ENCODE measurements at regions not wholly inside any gene's neighbourhood (a gene's known extent, or its start where the extent isn't known, plus 50 kb on each side); places are given as distances from the start of the nearest gene placed in this dataset.

DNA sequence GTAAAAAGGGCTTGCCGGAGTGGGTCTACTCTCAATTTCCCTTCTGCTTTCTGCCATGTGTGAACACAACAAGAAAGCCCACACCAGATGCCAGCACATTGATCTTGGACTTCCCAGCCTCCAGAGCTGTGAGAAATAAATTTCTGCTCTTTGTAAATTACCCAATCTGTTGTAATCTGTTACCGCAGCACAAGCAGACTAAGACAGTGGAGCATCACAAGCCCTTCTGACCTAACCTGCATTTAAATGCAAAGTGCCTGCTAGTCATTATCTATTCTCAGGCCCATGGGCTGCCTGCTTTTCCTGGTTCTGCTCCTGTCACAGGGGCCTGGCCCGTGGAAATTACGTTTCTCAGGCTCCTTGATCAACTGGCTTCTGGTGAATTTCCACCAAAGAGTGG lies 199.3 kb upstream of the AUTS2 start:
- TF ChIP-seq POLR2AphosphoS5 (IDR thresholded peaks at IDR 0.05; ENCODE audit: low read depth, low read length) (no peak), SIN3A (IDR thresholded peaks at IDR 0.05; ENCODE audit: borderline replicate concordance, insufficient read depth, low read length) (no peak), TAF1 (IDR thresholded peaks at IDR 0.05; ENCODE audit: borderline replicate concordance, insufficient read depth, low read length) (no peak), FOXP2 (optimal IDR thresholded peaks at IDR 0.05; ENCODE audit: borderline replicate concordance, extremely low read depth, extremely low read length, insufficient read depth) (no peak)
- TF ChIP-seq, protein P1, sequence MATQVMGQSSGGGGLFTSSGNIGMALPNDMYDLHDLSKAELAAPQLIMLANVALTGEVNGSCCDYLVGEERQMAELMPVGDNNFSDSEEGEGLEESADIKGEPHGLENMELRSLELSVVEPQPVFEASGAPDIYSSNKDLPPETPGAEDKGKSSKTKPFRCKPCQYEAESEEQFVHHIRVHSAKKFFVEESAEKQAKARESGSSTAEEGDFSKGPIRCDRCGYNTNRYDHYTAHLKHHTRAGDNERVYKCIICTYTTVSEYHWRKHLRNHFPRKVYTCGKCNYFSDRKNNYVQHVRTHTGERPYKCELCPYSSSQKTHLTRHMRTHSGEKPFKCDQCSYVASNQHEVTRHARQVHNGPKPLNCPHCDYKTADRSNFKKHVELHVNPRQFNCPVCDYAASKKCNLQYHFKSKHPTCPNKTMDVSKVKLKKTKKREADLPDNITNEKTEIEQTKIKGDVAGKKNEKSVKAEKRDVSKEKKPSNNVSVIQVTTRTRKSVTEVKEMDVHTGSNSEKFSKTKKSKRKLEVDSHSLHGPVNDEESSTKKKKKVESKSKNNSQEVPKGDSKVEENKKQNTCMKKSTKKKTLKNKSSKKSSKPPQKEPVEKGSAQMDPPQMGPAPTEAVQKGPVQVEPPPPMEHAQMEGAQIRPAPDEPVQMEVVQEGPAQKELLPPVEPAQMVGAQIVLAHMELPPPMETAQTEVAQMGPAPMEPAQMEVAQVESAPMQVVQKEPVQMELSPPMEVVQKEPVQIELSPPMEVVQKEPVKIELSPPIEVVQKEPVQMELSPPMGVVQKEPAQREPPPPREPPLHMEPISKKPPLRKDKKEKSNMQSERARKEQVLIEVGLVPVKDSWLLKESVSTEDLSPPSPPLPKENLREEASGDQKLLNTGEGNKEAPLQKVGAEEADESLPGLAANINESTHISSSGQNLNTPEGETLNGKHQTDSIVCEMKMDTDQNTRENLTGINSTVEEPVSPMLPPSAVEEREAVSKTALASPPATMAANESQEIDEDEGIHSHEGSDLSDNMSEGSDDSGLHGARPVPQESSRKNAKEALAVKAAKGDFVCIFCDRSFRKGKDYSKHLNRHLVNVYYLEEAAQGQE (IDR thresholded peaks at IDR 0.05; ENCODE audit: insufficient read depth in 1 of 2, low read depth in 2 of 2, low read length in 2 of 2) = no peak

DNA sequence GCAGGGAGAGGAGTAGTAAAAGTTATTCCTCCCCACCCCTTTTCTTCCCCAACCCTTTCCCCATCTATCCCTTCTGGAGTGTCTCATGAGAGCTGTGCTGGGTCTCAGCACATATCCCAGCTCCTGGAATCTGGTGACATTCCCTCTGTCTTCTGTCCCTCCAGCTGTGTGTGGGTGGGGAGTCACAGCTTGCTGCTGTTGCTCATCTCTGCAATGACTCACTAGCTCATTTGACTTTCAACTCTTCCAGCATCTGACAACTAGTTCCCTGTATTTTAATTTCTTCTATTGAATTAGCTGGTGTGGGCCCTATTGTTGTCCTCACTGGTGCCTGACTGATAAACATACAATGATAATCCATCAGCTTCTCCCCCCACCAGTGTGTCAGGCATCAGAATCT lies 198.9 kb upstream of the AUTS2 start:
- TF ChIP-seq SIN3A (IDR thresholded peaks at IDR 0.05; ENCODE audit: borderline replicate concordance, insufficient read depth, low read length) (no peak), FOXP2 (optimal IDR thresholded peaks at IDR 0.05; ENCODE audit: borderline replicate concordance, extremely low read depth, extremely low read length, insufficient read depth) (no peak), TAF1 (IDR thresholded peaks at IDR 0.05; ENCODE audit: borderline replicate concordance, insufficient read depth, low read length) (no peak), POLR2AphosphoS5 (IDR thresholded peaks at IDR 0.05; ENCODE audit: low read depth, low read length) (no peak)
- TF ChIP-seq, protein P1 (IDR thresholded peaks at IDR 0.05; ENCODE audit: insufficient read depth in 1 of 2, low read depth in 2 of 2, low read length in 2 of 2) = no peak

DNA sequence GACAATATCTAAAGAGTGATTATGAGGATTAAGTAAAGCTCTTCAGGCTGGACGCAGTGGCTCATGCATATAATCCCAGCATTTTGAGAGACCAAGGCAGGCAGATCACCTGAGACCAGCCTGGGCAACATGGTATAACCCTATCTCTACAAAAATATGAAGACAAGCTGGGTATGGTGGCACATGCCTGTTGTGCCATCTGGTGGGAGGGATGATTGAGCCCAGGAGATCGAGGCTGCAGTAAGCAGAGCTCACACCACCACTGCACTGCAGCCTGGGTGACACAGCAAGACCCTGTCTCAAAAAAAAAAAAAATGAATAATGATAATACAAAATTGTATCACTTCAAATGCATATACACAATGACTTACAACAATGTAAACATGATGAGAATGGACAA lies 195.6 kb upstream of the AUTS2 start:
- no peak for TF ChIP-seq TAF1 (IDR thresholded peaks at IDR 0.05; ENCODE audit: borderline replicate concordance, insufficient read depth, low read length)
- no peak for TF ChIP-seq POLR2AphosphoS5 (IDR thresholded peaks at IDR 0.05; ENCODE audit: low read depth, low read length)
- no peak for TF ChIP-seq FOXP2 (optimal IDR thresholded peaks at IDR 0.05; ENCODE audit: borderline replicate concordance, extremely low read depth, extremely low read length, insufficient read depth)
- TF ChIP-seq, protein P1 (IDR thresholded peaks at IDR 0.05; ENCODE audit: insufficient read depth in 1 of 2, low read depth in 2 of 2, low read length in 2 of 2) = no peak
- TF ChIP-seq SIN3A (IDR thresholded peaks at IDR 0.05; ENCODE audit: borderline replicate concordance, insufficient read depth, low read length) = no peak

DNA sequence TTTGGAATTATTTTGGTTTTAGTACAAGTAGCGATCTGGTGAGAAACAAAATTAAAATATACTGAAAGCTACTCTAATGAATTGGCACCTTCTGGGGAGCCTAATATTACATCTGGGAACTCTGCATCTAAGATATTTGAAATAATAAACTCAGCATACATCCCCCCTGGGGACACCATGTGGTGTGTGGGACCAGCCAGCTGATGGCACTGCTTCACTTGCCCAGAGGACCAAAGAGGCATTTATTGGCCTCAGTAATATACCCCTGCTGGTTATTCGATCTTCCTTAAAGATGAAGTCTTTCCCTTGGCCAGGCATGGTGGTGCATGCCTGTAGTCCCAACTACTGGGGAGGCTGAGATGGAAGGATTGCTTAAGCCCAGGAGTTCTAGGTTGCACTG lies 195.1 kb upstream of the AUTS2 start:
- no peak for TF ChIP-seq FOXP2 (optimal IDR thresholded peaks at IDR 0.05; ENCODE audit: borderline replicate concordance, extremely low read depth, extremely low read length, insufficient read depth)
- TF ChIP-seq SIN3A (IDR thresholded peaks at IDR 0.05; ENCODE audit: borderline replicate concordance, insufficient read depth, low read length) = no peak
- TF ChIP-seq, protein P1 (IDR thresholded peaks at IDR 0.05; ENCODE audit: insufficient read depth in 1 of 2, low read depth in 2 of 2, low read length in 2 of 2) = no peak
- TF ChIP-seq POLR2AphosphoS5 (IDR thresholded peaks at IDR 0.05; ENCODE audit: low read depth, low read length) = no peak
- TF ChIP-seq TAF1 (IDR thresholded peaks at IDR 0.05; ENCODE audit: borderline replicate concordance, insufficient read depth, low read length) = no peak

DNA sequence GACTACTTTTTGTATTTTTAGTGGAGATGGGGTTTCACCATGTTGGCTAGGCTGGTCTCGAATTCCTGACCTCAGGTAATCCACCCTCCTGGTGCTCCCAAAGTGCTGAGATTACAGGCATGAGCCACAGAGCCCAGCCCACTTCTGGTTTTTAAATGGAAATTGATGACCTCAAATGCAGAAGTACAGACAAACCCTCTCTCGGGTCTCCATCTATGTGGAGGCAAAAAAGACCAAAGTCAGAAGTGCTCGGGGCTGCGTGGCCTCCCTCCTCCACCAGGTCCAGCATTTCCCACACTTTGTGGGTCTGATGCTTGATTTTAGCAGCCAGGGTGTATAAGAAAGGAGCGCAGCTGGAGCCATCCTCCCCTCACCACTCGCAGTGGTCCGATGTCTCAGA lies 187.3 kb upstream of the AUTS2 start:
- TF ChIP-seq SIN3A (IDR thresholded peaks at IDR 0.05; ENCODE audit: borderline replicate concordance, insufficient read depth, low read length) (no peak), POLR2AphosphoS5 (IDR thresholded peaks at IDR 0.05; ENCODE audit: low read depth, low read length) (no peak), TAF1 (IDR thresholded peaks at IDR 0.05; ENCODE audit: borderline replicate concordance, insufficient read depth, low read length) (no peak), FOXP2 (optimal IDR thresholded peaks at IDR 0.05; ENCODE audit: borderline replicate concordance, extremely low read depth, extremely low read length, insufficient read depth) (no peak)
- TF ChIP-seq, protein P1 (IDR thresholded peaks at IDR 0.05; ENCODE audit: insufficient read depth in 1 of 2, low read depth in 2 of 2, low read length in 2 of 2) = no peak

All from PFSK-1 (cell line).